Activated T-helper 1 cell treated with anti-CD3 and anti-CD28 coated beads, Interleukin-12 subunit alpha, Interleukin-12 subunit beta, Interleukin-2, Interleukin-4 antibody, amounts not matched to agents 30 ng/mL and 10 ng/mL and 1 ng/mL, durations not matched to agents 14 hours and 24 hours and 36 hours (primary cell): ENCODE measurements at regions not wholly inside any gene's neighbourhood (a gene's known extent, or its start where the extent isn't known, plus 50 kb on each side); places are given as distances from the start of the nearest gene placed in this dataset.

Source experiments
- DNase-seq: peaks from one replicate; pipeline ENCODE4 v3.0.0; 2021; ENCODE audit warnings: low spot score
- H3K27ac Mint-ChIP-seq: one replicate; pipeline ENCODE4 v1.8.0; 2021; ENCODE audit warnings: mild to moderate bottlenecking, mixed read lengths
- H3K27me3 Mint-ChIP-seq: one replicate; pipeline ENCODE4 v1.8.0; 2022; ENCODE audit warnings: mild to moderate bottlenecking, moderate library complexity, mixed read lengths; ENCODE audit not compliant: insufficient read depth
- H3K36me3 Mint-ChIP-seq: one replicate; pipeline ENCODE4 v1.8.0; 2021; ENCODE audit warnings: low read depth, mixed read lengths
- H3K4me1 Mint-ChIP-seq: one replicate; pipeline ENCODE4 v1.8.0; 2021; ENCODE audit warnings: low read depth, mixed read lengths
- H3K4me3 Mint-ChIP-seq: one replicate; pipeline ENCODE4 v1.8.0; 2021; ENCODE audit warnings: mild to moderate bottlenecking, moderate library complexity, mixed read lengths
- H3K9me3 Mint-ChIP-seq: one replicate; pipeline ENCODE4 v1.8.0; 2021; ENCODE audit warnings: mixed read lengths
- intact Hi-C: fragments of 100-400 bp; cut with micrococcal nuclease; formaldehyde crosslinking; loops from one replicate; pipeline ENCODE4 v1.15.1; 2024

- Mint-ChIP-seq H3K4me1 (no peaks in the 10 kb centered on the region), H3K27ac (no peak overlapping the region), H3K27me3 (peaks cover 4% of the 10 kb centered on the region), H3K4me3 (no peak overlapping the region), H3K9me3 (no peaks in the 10 kb centered on the region), H3K36me3 (no peaks in the 10 kb centered on the region)
- DNase-seq = no peak
- intact Hi-C loops = no loop called here
Measured at GRCh38 chr2:212694398-212694797, 155.8 kb upstream of the ERBB4 start.

DNA sequence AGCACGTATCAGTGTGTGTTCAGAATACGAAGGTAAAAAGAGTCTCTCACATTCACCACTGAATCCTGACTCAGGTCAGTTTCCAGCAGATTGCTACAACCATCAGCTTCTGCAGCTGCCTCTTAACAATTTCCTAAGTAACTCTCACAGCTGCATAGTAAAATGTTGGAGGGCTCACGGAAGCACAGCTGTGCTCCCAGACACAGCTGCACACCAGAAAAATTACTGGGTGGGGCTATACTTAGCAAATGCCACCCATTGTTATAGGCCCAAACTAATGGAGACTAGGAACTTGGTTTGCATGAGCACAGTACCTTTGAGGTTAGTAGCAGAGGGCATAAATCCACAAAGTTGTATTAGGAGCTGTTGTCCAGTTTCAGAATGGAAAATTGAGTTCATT lies 153.9 kb upstream of the ERBB4 start:
- intact Hi-C loops = no loop called here
- H3K4me3 Mint-ChIP-seq = no peak overlapping the region
- no peaks in the 10 kb centered on the region for H3K36me3 Mint-ChIP-seq
- H3K27ac Mint-ChIP-seq = no peak overlapping the region
- H3K4me1 Mint-ChIP-seq = no peaks in the 10 kb centered on the region
- DNase-seq = no peak
- peaks cover 4% of the 10 kb centered on the region for H3K27me3 Mint-ChIP-seq
- H3K9me3 Mint-ChIP-seq = no peaks in the 10 kb centered on the region

DNA sequence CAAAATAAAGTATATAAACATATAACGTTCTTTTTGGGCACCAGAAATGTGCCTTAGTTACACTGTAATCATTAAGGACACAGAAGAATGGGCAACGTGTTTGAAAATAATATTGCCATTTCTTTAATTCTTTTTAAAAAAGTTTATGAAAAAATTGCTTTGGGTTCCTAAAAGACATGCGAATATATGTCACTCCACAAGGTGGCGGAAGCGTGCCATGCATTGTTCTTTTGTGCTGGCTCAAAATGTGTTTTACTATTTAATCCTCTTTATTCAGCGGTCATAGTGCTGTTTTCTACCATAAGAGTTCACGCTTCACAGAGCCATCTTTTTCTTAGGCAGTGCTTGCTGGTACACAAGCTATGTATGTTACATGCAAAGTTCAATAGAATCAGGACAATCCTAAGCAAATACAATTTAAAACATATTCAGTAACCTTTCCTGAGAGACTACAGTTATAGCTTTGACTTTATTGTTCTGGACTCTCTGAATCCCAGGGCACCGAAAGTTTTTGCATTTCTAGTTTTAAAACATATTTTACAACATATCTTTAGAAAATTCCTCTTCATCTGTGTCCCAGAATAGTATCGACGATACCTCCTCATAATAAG lies 147.8 kb upstream of the ERBB4 start:
- no peaks in the 10 kb centered on the region for H3K4me1 Mint-ChIP-seq
- no peak overlapping the region for H3K4me3 Mint-ChIP-seq
- peaks cover under 1% of the 10 kb centered on the region for H3K27me3 Mint-ChIP-seq
- intact Hi-C loops = loop anchor here (1.0 to 2.0 kb wide), 4 partner anchors 90 to 560 kb away; no protein-coding TSS in a partner anchor
- DNase-seq = peak; percentile 3
- H3K36me3 Mint-ChIP-seq = no peaks in the 10 kb centered on the region
- H3K9me3 Mint-ChIP-seq = no peaks in the 10 kb centered on the region
- H3K27ac Mint-ChIP-seq = no peak overlapping the region

GRCh38 chr2:212683346-212684097 lies 144.9 kb upstream of the ERBB4 start:
- no peaks in the 10 kb centered on the region for H3K27me3 Mint-ChIP-seq
- H3K4me3 Mint-ChIP-seq = no peak overlapping the region
- H3K9me3 Mint-ChIP-seq = no peaks in the 10 kb centered on the region
- intact Hi-C loops = no loop called here
- no peaks in the 10 kb centered on the region for H3K36me3 Mint-ChIP-seq
- no peaks in the 10 kb centered on the region for H3K4me1 Mint-ChIP-seq
- no peak for DNase-seq
- H3K27ac Mint-ChIP-seq = no peak overlapping the region

GRCh38 chr2:212682937-212683336 lies 144.3 kb upstream of the ERBB4 start:
- Mint-ChIP-seq H3K27me3 (no peaks in the 10 kb centered on the region), H3K27ac (no peak overlapping the region), H3K9me3 (no peaks in the 10 kb centered on the region), H3K36me3 (no peaks in the 10 kb centered on the region), H3K4me1 (no peaks in the 10 kb centered on the region), H3K4me3 (no peak overlapping the region)
- no peak for DNase-seq
- intact Hi-C loops = no loop called here

GRCh38 chr2:212677466-212677865 lies 138.9 kb upstream of the ERBB4 start:
- Mint-ChIP-seq H3K27me3 (peaks cover 3% of the 10 kb centered on the region), H3K9me3 (no peaks in the 10 kb centered on the region), H3K4me3 (no peak overlapping the region), H3K4me1 (no peaks in the 10 kb centered on the region), H3K27ac (no peak overlapping the region), H3K36me3 (no peaks in the 10 kb centered on the region)
- intact Hi-C loops = no loop called here
- DNase-seq = no peak

GRCh38 chr2:212672186-212672585 lies 133.6 kb upstream of the ERBB4 start:
- no peaks in the 10 kb centered on the region for H3K36me3 Mint-ChIP-seq
- no peaks in the 10 kb centered on the region for H3K27me3 Mint-ChIP-seq
- no peak overlapping the region for H3K27ac Mint-ChIP-seq
- no peak overlapping the region for H3K4me3 Mint-ChIP-seq
- H3K4me1 Mint-ChIP-seq = no peaks in the 10 kb centered on the region
- DNase-seq = no peak
- intact Hi-C loops = no loop called here
- no peaks in the 10 kb centered on the region for H3K9me3 Mint-ChIP-seq

- intact Hi-C loops = no loop called here
- DNase-seq = no peak
- no peaks in the 10 kb centered on the region for H3K9me3 Mint-ChIP-seq
- no peaks in the 10 kb centered on the region for H3K4me1 Mint-ChIP-seq
- no peaks in the 10 kb centered on the region for H3K27me3 Mint-ChIP-seq
- H3K27ac Mint-ChIP-seq = no peak overlapping the region
- H3K36me3 Mint-ChIP-seq = no peaks in the 10 kb centered on the region
- H3K4me3 Mint-ChIP-seq = no peak overlapping the region
Measured at GRCh38 chr2:212669761-212670160, 131.2 kb upstream of the ERBB4 start.

GRCh38 chr2:212667751-212668316 lies 129.2 kb upstream of the ERBB4 start:
- H3K27me3 Mint-ChIP-seq = no peaks in the 10 kb centered on the region
- no peaks in the 10 kb centered on the region for H3K36me3 Mint-ChIP-seq

GRCh38 chr2:212665948-212666347 lies 127.3 kb upstream of the ERBB4 start:
- Mint-ChIP-seq H3K4me1 (no peaks in the 10 kb centered on the region), H3K36me3 (no peaks in the 10 kb centered on the region), H3K27me3 (no peaks in the 10 kb centered on the region), H3K4me3 (no peak overlapping the region), H3K27ac (no peak overlapping the region), H3K9me3 (no peaks in the 10 kb centered on the region)
- DNase-seq = no peak
- intact Hi-C loops = no loop called here

More at GRCh38 chr2:212667751-212668316, 129.2 kb upstream of the ERBB4 start:
- H3K27ac Mint-ChIP-seq = no peak overlapping the region
- no peaks in the 10 kb centered on the region for H3K9me3 Mint-ChIP-seq
- no peaks in the 10 kb centered on the region for H3K4me1 Mint-ChIP-seq
- no peak overlapping the region for H3K4me3 Mint-ChIP-seq
- intact Hi-C loops = no loop called here
- DNase-seq = no peak

GRCh38 chr2:212659441-212659840 lies 120.8 kb upstream of the ERBB4 start:
- no peak for DNase-seq
- intact Hi-C loops = no loop called here
- no peak overlapping the region for H3K4me3 Mint-ChIP-seq
- no peaks in the 10 kb centered on the region for H3K27me3 Mint-ChIP-seq
- no peaks in the 10 kb centered on the region for H3K4me1 Mint-ChIP-seq
- H3K36me3 Mint-ChIP-seq = no peaks in the 10 kb centered on the region
- H3K27ac Mint-ChIP-seq = no peak overlapping the region
- no peaks in the 10 kb centered on the region for H3K9me3 Mint-ChIP-seq

GRCh38 chr2:212649646-212650045 lies 111.0 kb upstream of the ERBB4 start:
- intact Hi-C loops = no loop called here
- no peaks in the 10 kb centered on the region for H3K36me3 Mint-ChIP-seq
- H3K27ac Mint-ChIP-seq = no peak overlapping the region
- no peaks in the 10 kb centered on the region for H3K4me1 Mint-ChIP-seq
- H3K4me3 Mint-ChIP-seq = no peak overlapping the region
- H3K27me3 Mint-ChIP-seq = no peaks in the 10 kb centered on the region
- no peaks in the 10 kb centered on the region for H3K9me3 Mint-ChIP-seq
- no peak for DNase-seq

GRCh38 chr2:212646698-212647366 lies 108.2 kb upstream of the ERBB4 start:
- Mint-ChIP-seq H3K9me3 (no peaks in the 10 kb centered on the region), H3K27me3 (no peaks in the 10 kb centered on the region), H3K27ac (no peak overlapping the region), H3K36me3 (no peaks in the 10 kb centered on the region), H3K4me3 (no peak overlapping the region), H3K4me1 (no peaks in the 10 kb centered on the region)
- DNase-seq = no peak
- intact Hi-C loops = no loop called here
